ENCODE measurements at regions not wholly inside any gene's neighbourhood (a gene's known extent, or its start where the extent isn't known, plus 50 kb on each side); places are given as distances from the start of the nearest gene placed in this dataset.

GRCh38 chr18:3368193-3368592 is 81.8 kb upstream of the TGIF1 start:
- Histone ChIP-seq H4K20me1 (ENCODE audit: control insufficient read depth, insufficient read depth, low read length, poor library complexity, severe bottlenecking) (no peaks in the 10 kb centered on the region), H3K27ac (ENCODE audit: low read length in 2 of 2) (no peak overlapping the region), H3K4me3 (ENCODE audit: control extremely low read depth in 1 of 5, extremely low read depth in 1 of 5, insufficient read depth in 1 of 5, low read depth in 2 of 5, low read length in 4 of 5) (no peak overlapping the region), H3K36me3 (replicated peaks in 1 of 2; ENCODE audit: control extremely low read depth in 1 of 2, control insufficient read depth in 1 of 2, extremely low read depth in 1 of 2, insufficient read depth in 2 of 2, low read length in 1 of 2) (no peaks in the 10 kb centered on the region), H3K4me2 (replicated peaks; ENCODE audit: low read depth, low read length, poor library complexity, severe bottlenecking) (no peak overlapping the region), H3K79me2 (ENCODE audit: control insufficient read depth, insufficient read depth, low read length) (no peaks in the 10 kb centered on the region), H3K4me1 (ENCODE audit: control insufficient read depth in 2 of 2, insufficient read depth in 2 of 2, low read length in 2 of 2) (no peaks in the 10 kb centered on the region), H3K9ac (ENCODE audit: low read length) (no peak overlapping the region), H3K27me3 (replicated peaks in 1 of 4; ENCODE audit: control extremely low read depth in 1 of 4, control insufficient read depth in 3 of 4, insufficient read depth in 4 of 4, low read length in 3 of 4) (no peaks in the 10 kb centered on the region), H3K9me3 (ENCODE audit: control extremely low read depth in 1 of 3, control insufficient read depth in 2 of 3, insufficient read depth in 1 of 3, low read length in 2 of 3) (no peaks in the 10 kb centered on the region), H2AFZ (ENCODE audit: insufficient read depth, low read depth, low read length, poor library complexity, severe bottlenecking) (no peak overlapping the region)
- Mint-ChIP-seq H3K27ac (no peak overlapping the region), H3K4me1 (no peaks in the 10 kb centered on the region), H3K4me3 (no peak overlapping the region), H3K9me3 (ENCODE audit: insufficient read depth) (no peaks in the 10 kb centered on the region), H3K27me3 (no peaks in the 10 kb centered on the region)
- intact Hi-C loops (cut with micrococcal nuclease), result no loop called here
- POLR2A ChIA-PET, result no interaction called here
- TF ChIP-seq, protein P1, sequence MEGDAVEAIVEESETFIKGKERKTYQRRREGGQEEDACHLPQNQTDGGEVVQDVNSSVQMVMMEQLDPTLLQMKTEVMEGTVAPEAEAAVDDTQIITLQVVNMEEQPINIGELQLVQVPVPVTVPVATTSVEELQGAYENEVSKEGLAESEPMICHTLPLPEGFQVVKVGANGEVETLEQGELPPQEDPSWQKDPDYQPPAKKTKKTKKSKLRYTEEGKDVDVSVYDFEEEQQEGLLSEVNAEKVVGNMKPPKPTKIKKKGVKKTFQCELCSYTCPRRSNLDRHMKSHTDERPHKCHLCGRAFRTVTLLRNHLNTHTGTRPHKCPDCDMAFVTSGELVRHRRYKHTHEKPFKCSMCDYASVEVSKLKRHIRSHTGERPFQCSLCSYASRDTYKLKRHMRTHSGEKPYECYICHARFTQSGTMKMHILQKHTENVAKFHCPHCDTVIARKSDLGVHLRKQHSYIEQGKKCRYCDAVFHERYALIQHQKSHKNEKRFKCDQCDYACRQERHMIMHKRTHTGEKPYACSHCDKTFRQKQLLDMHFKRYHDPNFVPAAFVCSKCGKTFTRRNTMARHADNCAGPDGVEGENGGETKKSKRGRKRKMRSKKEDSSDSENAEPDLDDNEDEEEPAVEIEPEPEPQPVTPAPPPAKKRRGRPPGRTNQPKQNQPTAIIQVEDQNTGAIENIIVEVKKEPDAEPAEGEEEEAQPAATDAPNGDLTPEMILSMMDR (IDR thresholded peaks at IDR 0.05), result no peak
- TF ChIP-seq EZH2 (IDR thresholded peaks at IDR 0.05; ENCODE audit: borderline replicate concordance, insufficient read depth, low read depth, low read length, poor library complexity, severe bottlenecking), result no peak
- CTCF ChIA-PET, result no interaction called here
- no CpG with 5 or more reads among the region's 1 CpG for WGBS (ENCODE audit: insufficient coverage)
- DNase-seq, result no peak
- ATAC-seq (ENCODE audit: low read depth), result no peak

DNA sequence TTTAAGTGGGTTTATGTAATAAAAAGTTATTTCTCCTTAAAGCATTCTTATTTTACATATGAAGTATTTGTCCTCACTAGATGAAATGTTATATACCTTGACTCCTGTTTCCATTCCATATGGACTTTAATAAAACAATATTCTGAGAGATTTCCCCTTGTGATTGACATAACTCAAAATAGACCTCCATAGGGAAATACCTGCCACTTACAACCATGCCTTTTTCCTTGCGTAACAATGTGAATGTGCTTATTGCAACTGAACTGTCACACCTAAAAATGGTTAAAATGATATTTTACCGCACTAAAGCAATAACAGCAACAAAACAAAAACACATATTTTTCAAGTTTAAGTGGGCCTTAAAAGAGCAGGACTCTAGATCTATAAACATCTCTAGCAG is 70.3 kb upstream of the TGIF1 start:
- TF ChIP-seq EZH2 (IDR thresholded peaks at IDR 0.05; ENCODE audit: borderline replicate concordance, insufficient read depth, low read depth, low read length, poor library complexity, severe bottlenecking), result no peak
- TF ChIP-seq, protein P1 (IDR thresholded peaks at IDR 0.05), result no peak
- Histone ChIP-seq H3K4me1 (ENCODE audit: control insufficient read depth in 2 of 2, insufficient read depth in 2 of 2, low read length in 2 of 2) (peaks cover 0 to 7% of the 10 kb centered on the region in 2 donors), H4K20me1 (ENCODE audit: control insufficient read depth, insufficient read depth, low read length, poor library complexity, severe bottlenecking) (no peaks in the 10 kb centered on the region), H3K9ac (ENCODE audit: low read length) (no peak overlapping the region), H3K9me3 (ENCODE audit: control extremely low read depth in 1 of 3, control insufficient read depth in 2 of 3, insufficient read depth in 1 of 3, low read length in 2 of 3) (no peaks in the 10 kb centered on the region), H3K4me2 (replicated peaks; ENCODE audit: low read depth, low read length, poor library complexity, severe bottlenecking) (no peak overlapping the region), H3K79me2 (ENCODE audit: control insufficient read depth, insufficient read depth, low read length) (no peaks in the 10 kb centered on the region), H3K27me3 (replicated peaks in 1 of 4; ENCODE audit: control extremely low read depth in 1 of 4, control insufficient read depth in 3 of 4, insufficient read depth in 4 of 4, low read length in 3 of 4) (no peaks in the 10 kb centered on the region), H3K27ac (ENCODE audit: low read length in 2 of 2) (no peak overlapping the region), H2AFZ (ENCODE audit: insufficient read depth, low read depth, low read length, poor library complexity, severe bottlenecking) (no peak overlapping the region), H3K4me3 (ENCODE audit: control extremely low read depth in 1 of 5, extremely low read depth in 1 of 5, insufficient read depth in 1 of 5, low read depth in 2 of 5, low read length in 4 of 5) (no peak overlapping the region), H3K36me3 (replicated peaks in 1 of 2; ENCODE audit: control extremely low read depth in 1 of 2, control insufficient read depth in 1 of 2, extremely low read depth in 1 of 2, insufficient read depth in 2 of 2, low read length in 1 of 2) (no peaks in the 10 kb centered on the region)
- DNase-seq (no peak), ATAC-seq (ENCODE audit: low read depth) (no peak)
- Mint-ChIP-seq H3K27me3 (no peaks in the 10 kb centered on the region), H3K4me3 (no peak overlapping the region), H3K9me3 (ENCODE audit: insufficient read depth) (no peaks in the 10 kb centered on the region), H3K27ac (no peak overlapping the region), H3K4me1 (peaks cover 8% of the 10 kb centered on the region)
- CTCF ChIA-PET, result no interaction called here
- WGBS (ENCODE audit: insufficient coverage), result no CpG with 5 or more reads among the region's 2 CpGs
- POLR2A ChIA-PET, result interaction anchor here (1.1 kb wide), 1 partner anchor 215 kb away, joined by 5 read pairs; no protein-coding TSS in a partner anchor
- intact Hi-C loops (cut with micrococcal nuclease), result loop anchor here (5.0 to 10.0 kb wide), 3 partner anchors 73 to 218 kb away; partner anchors contain the start of gene TGIF1

Measured in B cell (primary cell).